ENCODE measurements at regions not wholly inside any gene's neighbourhood (a gene's known extent, or its start where the extent isn't known, plus 50 kb on each side); places are given as distances from the start of the nearest gene placed in this dataset.
"Not testable (repeated sequence)": the region's sequence is repeated elsewhere in the genome, so short reads cannot be mapped to it uniquely, and the experiment has no call there.

- Histone ChIP-seq H3K4me3 (no peak overlapping the region), H3K36me3 (no peaks in the 10 kb centered on the region), H3K4me1 (no peaks in the 10 kb centered on the region), H3K27ac (no peak overlapping the region), H3K9me3 (no peaks in the 10 kb centered on the region), H3K27me3 (no peaks in the 10 kb centered on the region)
- TF ChIP-seq CTCF (IDR thresholded peaks at IDR 0.05), result no peak
- DNase-seq, result no peak
- ATAC-seq, result no peak
- intact Hi-C loops (cut with DNase I), result no loop called here
Observed at GRCh38 chr21:18548249-18548648, 144.7 kb upstream of the TMPRSS15 start.

DNA sequence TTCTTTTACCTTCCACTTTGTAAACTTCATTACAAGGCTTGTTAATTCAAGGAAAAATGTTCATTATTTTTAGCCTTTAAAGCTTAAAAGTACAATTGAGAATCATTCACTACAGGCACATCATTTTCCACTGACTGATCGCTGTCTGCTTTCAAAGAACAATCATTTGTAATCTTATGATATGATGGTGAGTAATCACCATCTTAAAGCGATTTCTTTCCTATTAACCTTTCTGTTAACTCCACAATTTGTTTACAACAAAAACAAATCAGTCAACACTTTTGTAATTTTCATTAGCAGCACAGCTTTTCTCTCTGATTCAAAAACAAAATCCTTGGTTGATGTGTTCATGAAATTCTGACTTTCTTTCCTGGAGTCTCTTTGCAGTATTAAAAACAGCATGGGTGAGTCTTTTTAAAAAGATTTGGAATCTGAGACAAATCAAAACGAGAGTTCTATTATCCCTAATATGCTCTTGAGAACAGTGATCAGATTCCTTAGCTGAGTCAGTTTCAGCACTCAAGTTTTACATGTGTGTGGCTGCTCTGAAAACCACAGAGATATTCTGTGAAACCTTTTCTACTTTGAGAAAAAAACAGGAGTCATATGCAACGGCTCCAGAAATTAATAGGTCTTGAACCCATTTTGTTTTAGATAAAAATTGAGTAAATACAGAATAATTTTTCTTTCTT lies 145.8 kb upstream of the TMPRSS15 start:
- no peak overlapping the region for H3K4me3 ChIP-seq
- H3K36me3 ChIP-seq, result no peaks in the 10 kb centered on the region
- no peaks in the 10 kb centered on the region for H3K27me3 ChIP-seq
- ATAC-seq (no peak), DNase-seq (no peak)
- H3K27ac ChIP-seq, result no peak overlapping the region
- intact Hi-C loops (cut with DNase I), result no loop called here
- no peak for TF ChIP-seq CTCF (IDR thresholded peaks at IDR 0.05)
- H3K9me3 ChIP-seq, result no peaks in the 10 kb centered on the region
- no peaks in the 10 kb centered on the region for H3K4me1 ChIP-seq

GRCh38 chr21:18550361-18550760 lies 146.8 kb upstream of the TMPRSS15 start:
- ATAC-seq (no peak), DNase-seq (no peak)
- Histone ChIP-seq H3K36me3 (no peaks in the 10 kb centered on the region), H3K27ac (no peak overlapping the region), H3K4me1 (no peaks in the 10 kb centered on the region), H3K27me3 (no peaks in the 10 kb centered on the region), H3K4me3 (no peak overlapping the region), H3K9me3 (no peaks in the 10 kb centered on the region)
- intact Hi-C loops (cut with DNase I), result no loop called here
- TF ChIP-seq CTCF (IDR thresholded peaks at IDR 0.05), result no peak

DNA sequence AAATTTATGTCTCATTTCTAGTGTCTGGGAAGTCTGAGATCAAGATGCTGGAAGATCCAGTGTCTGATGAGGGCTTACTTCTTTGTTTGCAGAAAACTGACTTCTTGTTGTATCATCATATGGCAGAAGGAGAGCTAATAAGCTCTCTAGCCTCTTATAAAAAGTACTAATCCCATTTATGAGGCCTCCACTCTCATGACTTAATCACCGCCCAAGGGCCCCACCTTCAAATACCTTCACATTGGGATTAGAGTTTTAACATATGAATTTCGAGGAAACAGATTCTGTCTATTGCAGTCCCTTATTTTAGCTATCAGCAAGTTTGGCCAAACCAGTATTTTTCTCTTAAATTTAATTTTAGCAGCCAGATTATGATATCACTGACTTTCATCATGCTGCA lies 150.2 kb upstream of the TMPRSS15 start:
- no peak overlapping the region for H3K27ac ChIP-seq
- TF ChIP-seq CTCF (IDR thresholded peaks at IDR 0.05), result no peak
- no peaks in the 10 kb centered on the region for H3K4me1 ChIP-seq
- intact Hi-C loops (cut with DNase I), result no loop called here
- no peaks in the 10 kb centered on the region for H3K27me3 ChIP-seq
- H3K9me3 ChIP-seq, result no peaks in the 10 kb centered on the region
- H3K36me3 ChIP-seq, result no peaks in the 10 kb centered on the region
- DNase-seq (no peak), ATAC-seq (no peak)
- no peak overlapping the region for H3K4me3 ChIP-seq

- H3K9me3 ChIP-seq; H3K36me3 ChIP-seq; intact Hi-C loops (cut with DNase I); DNase-seq; H3K4me1 ChIP-seq; H3K27me3 ChIP-seq; ATAC-seq; H3K27ac ChIP-seq; H3K4me3 ChIP-seq: not testable (repeated sequence)
Observed at GRCh38 chr21:18567770-18568169, 164.2 kb upstream of the TMPRSS15 start.

Measured in left lung (tissue), 4 donors.